ENCODE measurements at regions not wholly inside any gene's neighbourhood (a gene's known extent, or its start where the extent isn't known, plus 50 kb on each side); places are given as distances from the start of the nearest gene placed in this dataset.
"Not testable (repeated sequence)": the region's sequence is repeated elsewhere in the genome, so short reads cannot be mapped to it uniquely, and the experiment has no call there.

- H3K9me3 Mint-ChIP-seq (ENCODE audit: insufficient read depth), result peaks cover 19% of the 10 kb centered on the region
- POLR2A ChIA-PET; H3K36me3 Mint-ChIP-seq (ENCODE audit: low read depth); CTCF ChIA-PET; ATAC-seq; H3K4me3 Mint-ChIP-seq; DNase-seq; H3K27ac Mint-ChIP-seq; H3K4me1 Mint-ChIP-seq (ENCODE audit: low read depth); H3K27me3 Mint-ChIP-seq (ENCODE audit: low read depth): not testable (repeated sequence)
Measured at GRCh38 chr4:79117051-79117450, 177.8 kb upstream of the PAQR3 start.

GRCh38 chr4:79107014-79107413, 167.8 kb upstream of the PAQR3 start:
- DNase-seq (no peak), ATAC-seq (no peak)
- ChIA-PET POLR2A (no interaction called here), CTCF (no interaction called here)
- no peaks in the 10 kb centered on the region for H3K27me3 Mint-ChIP-seq (ENCODE audit: low read depth)
- H3K9me3 Mint-ChIP-seq (ENCODE audit: insufficient read depth), result no peaks in the 10 kb centered on the region
- H3K4me3 Mint-ChIP-seq, result no peak overlapping the region
- no peak overlapping the region for H3K27ac Mint-ChIP-seq
- H3K36me3 Mint-ChIP-seq (ENCODE audit: low read depth), result no peaks in the 10 kb centered on the region
- H3K4me1 Mint-ChIP-seq (ENCODE audit: low read depth), result no peaks in the 10 kb centered on the region

GRCh38 chr4:79088946-79089691, 149.9 kb upstream of the PAQR3 start:
- Mint-ChIP-seq H3K27ac (no peak overlapping the region), H3K4me3 (no peak overlapping the region), H3K36me3 (ENCODE audit: low read depth) (no peaks in the 10 kb centered on the region), H3K4me1 (ENCODE audit: low read depth) (no peaks in the 10 kb centered on the region), H3K27me3 (ENCODE audit: low read depth) (no peaks in the 10 kb centered on the region), H3K9me3 (ENCODE audit: insufficient read depth) (no peaks in the 10 kb centered on the region)
- DNase-seq, result no peak
- ChIA-PET CTCF (no interaction called here), POLR2A (no interaction called here)
- ATAC-seq, result no peak

- DNase-seq (no peak), ATAC-seq (no peak)
- Mint-ChIP-seq H3K9me3 (ENCODE audit: insufficient read depth) (peaks cover under 1% of the 10 kb centered on the region), H3K27ac (no peak overlapping the region), H3K4me1 (ENCODE audit: low read depth) (no peaks in the 10 kb centered on the region), H3K4me3 (no peak overlapping the region), H3K36me3 (ENCODE audit: low read depth) (no peaks in the 10 kb centered on the region), H3K27me3 (ENCODE audit: low read depth) (no peaks in the 10 kb centered on the region)
- POLR2A ChIA-PET, result no interaction called here
- CTCF ChIA-PET, result no interaction called here
Measured at GRCh38 chr4:79087071-79087470, 147.8 kb upstream of the PAQR3 start.

- Mint-ChIP-seq H3K9me3 (ENCODE audit: insufficient read depth) (peaks cover 8% of the 10 kb centered on the region), H3K4me1 (ENCODE audit: low read depth) (no peaks in the 10 kb centered on the region), H3K27me3 (ENCODE audit: low read depth) (no peaks in the 10 kb centered on the region), H3K27ac (no peak overlapping the region), H3K4me3 (no peak overlapping the region), H3K36me3 (ENCODE audit: low read depth) (no peaks in the 10 kb centered on the region)
- CTCF ChIA-PET, result no interaction called here
- POLR2A ChIA-PET, result no interaction called here
- no peak for DNase-seq
- ATAC-seq, result no peak
Measured at GRCh38 chr4:79083406-79084010, 144.3 kb upstream of the PAQR3 start.

GRCh38 chr4:79082997-79083396, 143.8 kb upstream of the PAQR3 start:
- Mint-ChIP-seq H3K4me3 (no peak overlapping the region), H3K27ac (no peak overlapping the region), H3K4me1 (ENCODE audit: low read depth) (no peaks in the 10 kb centered on the region), H3K27me3 (ENCODE audit: low read depth) (no peaks in the 10 kb centered on the region), H3K36me3 (ENCODE audit: low read depth) (no peaks in the 10 kb centered on the region), H3K9me3 (ENCODE audit: insufficient read depth) (peaks cover 8% of the 10 kb centered on the region)
- POLR2A ChIA-PET, result no interaction called here
- ATAC-seq (no peak), DNase-seq (no peak)
- CTCF ChIA-PET, result no interaction called here

- Mint-ChIP-seq H3K4me1 (ENCODE audit: low read depth) (no peaks in the 10 kb centered on the region), H3K27me3 (ENCODE audit: low read depth) (no peaks in the 10 kb centered on the region), H3K9me3 (ENCODE audit: insufficient read depth) (peaks cover 8% of the 10 kb centered on the region), H3K4me3 (no peak overlapping the region), H3K36me3 (ENCODE audit: low read depth) (no peaks in the 10 kb centered on the region), H3K27ac (no peak overlapping the region)
- ChIA-PET POLR2A (no interaction called here), CTCF (no interaction called here)
- DNase-seq (no peak), ATAC-seq (no peak)
Measured at GRCh38 chr4:79081973-79082372, 142.7 kb upstream of the PAQR3 start.

GRCh38 chr4:79078339-79078738, 139.1 kb upstream of the PAQR3 start:
- H3K4me3 Mint-ChIP-seq, result no peak overlapping the region
- H3K9me3 Mint-ChIP-seq (ENCODE audit: insufficient read depth), result peaks cover 8% of the 10 kb centered on the region
- no peaks in the 10 kb centered on the region for H3K36me3 Mint-ChIP-seq (ENCODE audit: low read depth)
- H3K27me3 Mint-ChIP-seq (ENCODE audit: low read depth), result no peaks in the 10 kb centered on the region
- POLR2A ChIA-PET, result no interaction called here
- CTCF ChIA-PET, result no interaction called here
- H3K27ac Mint-ChIP-seq, result no peak overlapping the region
- DNase-seq (no peak), ATAC-seq (no peak)
- H3K4me1 Mint-ChIP-seq (ENCODE audit: low read depth), result no peaks in the 10 kb centered on the region

- Mint-ChIP-seq H3K27ac (no peak overlapping the region), H3K4me3 (no peak overlapping the region), H3K4me1 (ENCODE audit: low read depth) (no peaks in the 10 kb centered on the region), H3K27me3 (ENCODE audit: low read depth) (no peaks in the 10 kb centered on the region), H3K36me3 (ENCODE audit: low read depth) (no peaks in the 10 kb centered on the region), H3K9me3 (ENCODE audit: insufficient read depth) (no peaks in the 10 kb centered on the region)
- POLR2A ChIA-PET, result no interaction called here
- no peak for DNase-seq
- ATAC-seq, result no peak
- CTCF ChIA-PET, result interaction anchor here (0.6 kb wide), 1 partner anchor 20 kb away, joined by 3 read pairs; no protein-coding TSS in a partner anchor
Measured at GRCh38 chr4:79074040-79074439, 134.8 kb upstream of the PAQR3 start.

GRCh38 chr4:79073471-79073870, 134.2 kb upstream of the PAQR3 start:
- DNase-seq (no peak), ATAC-seq (no peak)
- Mint-ChIP-seq H3K9me3 (ENCODE audit: insufficient read depth) (no peaks in the 10 kb centered on the region), H3K36me3 (ENCODE audit: low read depth) (no peaks in the 10 kb centered on the region), H3K4me3 (no peak overlapping the region), H3K4me1 (ENCODE audit: low read depth) (no peaks in the 10 kb centered on the region), H3K27ac (no peak overlapping the region), H3K27me3 (ENCODE audit: low read depth) (no peaks in the 10 kb centered on the region)
- ChIA-PET CTCF (no interaction called here), POLR2A (no interaction called here)

- ChIA-PET CTCF (no interaction called here), POLR2A (no interaction called here)
- Mint-ChIP-seq H3K4me1 (ENCODE audit: low read depth) (no peaks in the 10 kb centered on the region), H3K27ac (no peak overlapping the region), H3K4me3 (no peak overlapping the region), H3K9me3 (ENCODE audit: insufficient read depth) (no peaks in the 10 kb centered on the region), H3K36me3 (ENCODE audit: low read depth) (no peaks in the 10 kb centered on the region), H3K27me3 (ENCODE audit: low read depth) (no peaks in the 10 kb centered on the region)
- no peak for ATAC-seq
- DNase-seq, result no peak
Measured at GRCh38 chr4:79065262-79065661, 126.0 kb upstream of the PAQR3 start.

- Mint-ChIP-seq H3K9me3 (ENCODE audit: insufficient read depth) (no peaks in the 10 kb centered on the region), H3K27ac (no peak overlapping the region), H3K36me3 (ENCODE audit: low read depth) (no peaks in the 10 kb centered on the region), H3K27me3 (ENCODE audit: low read depth) (no peaks in the 10 kb centered on the region), H3K4me1 (ENCODE audit: low read depth) (no peaks in the 10 kb centered on the region), H3K4me3 (no peak overlapping the region)
- CTCF ChIA-PET, result no interaction called here
- ATAC-seq (no peak), DNase-seq (no peak)
- POLR2A ChIA-PET, result no interaction called here
Measured at GRCh38 chr4:79064806-79065205, 125.6 kb upstream of the PAQR3 start.

All from activated CD8-positive, alpha-beta T cell treated with anti-CD3 and anti-CD28 coated beads, Interleukin-2, amount 10 ng/mL, durations not matched to agents 7 days and 5 days (primary cell).